ENCODE measurements at regions not wholly inside any gene's neighbourhood (a gene's known extent, or its start where the extent isn't known, plus 50 kb on each side); places are given as distances from the start of the nearest gene placed in this dataset.
"Not testable (repeated sequence)": the region's sequence is repeated elsewhere in the genome, so short reads cannot be mapped to it uniquely, and the experiment has no call there.

DNA sequence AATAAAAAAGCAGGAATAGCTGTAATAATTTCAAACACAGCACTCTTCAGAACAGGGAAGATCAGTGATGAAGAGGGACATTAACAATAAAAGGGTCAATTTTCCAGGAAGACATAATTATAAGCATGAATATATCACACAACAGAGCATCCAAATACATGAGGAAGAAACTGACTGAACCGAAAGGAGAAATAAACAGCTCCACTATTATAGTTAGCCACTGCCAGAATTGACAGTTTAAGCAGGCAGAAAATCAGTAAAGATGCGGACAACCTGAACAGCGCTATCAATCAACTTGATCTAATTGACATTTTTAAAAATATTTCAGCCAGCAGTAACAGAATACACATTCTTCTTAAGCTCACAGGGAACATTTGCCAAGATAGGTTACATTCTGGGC lies 89.1 kb downstream of the MED10 start:
- ATAC-seq (replicated peaks; ENCODE audit: extremely low read depth, poor library complexity, severe bottlenecking) (no peak), DNase-seq (ENCODE audit: low spot score in 2 of 2) (no peak)
- no peaks in the 10 kb centered on the region for H3K9me3 Mint-ChIP-seq
- H3K27ac Mint-ChIP-seq (ENCODE audit: low read depth): no peak overlapping the region
- H3K36me3 Mint-ChIP-seq (ENCODE audit: insufficient read depth): no peaks in the 10 kb centered on the region
- H3K27me3 Mint-ChIP-seq: peaks cover 11% of the 10 kb centered on the region
- H3K4me3 Mint-ChIP-seq: no peak overlapping the region
- no peaks in the 10 kb centered on the region for H3K4me1 Mint-ChIP-seq

DNA sequence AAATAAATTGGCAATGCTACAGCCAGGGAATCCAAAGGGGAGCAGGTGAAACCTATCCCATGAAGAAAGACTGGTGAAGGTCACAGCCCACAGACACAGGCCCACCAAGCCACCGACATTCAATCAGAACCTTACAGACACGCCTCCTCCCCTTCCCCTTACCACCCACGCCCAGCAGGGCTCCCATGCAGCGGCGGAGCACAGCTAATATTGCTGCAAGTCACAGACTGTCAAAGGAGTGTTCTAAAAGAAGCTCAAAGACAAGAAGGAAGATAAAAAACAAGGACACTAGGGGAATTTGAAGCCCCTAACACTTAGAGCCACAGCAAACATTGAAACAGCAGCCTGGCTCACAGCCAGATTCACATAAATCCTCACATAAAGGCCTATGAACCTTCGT lies 91.2 kb downstream of the MED10 start:
- Mint-ChIP-seq H3K36me3 (ENCODE audit: insufficient read depth) (no peaks in the 10 kb centered on the region), H3K27ac (ENCODE audit: low read depth) (no peak overlapping the region), H3K9me3 (no peaks in the 10 kb centered on the region), H3K4me1 (no peaks in the 10 kb centered on the region), H3K4me3 (no peak overlapping the region), H3K27me3 (peaks cover 15% of the 10 kb centered on the region)
- ATAC-seq (replicated peaks; ENCODE audit: extremely low read depth, poor library complexity, severe bottlenecking): no peak
- no peak for DNase-seq (ENCODE audit: low spot score in 2 of 2)

DNA sequence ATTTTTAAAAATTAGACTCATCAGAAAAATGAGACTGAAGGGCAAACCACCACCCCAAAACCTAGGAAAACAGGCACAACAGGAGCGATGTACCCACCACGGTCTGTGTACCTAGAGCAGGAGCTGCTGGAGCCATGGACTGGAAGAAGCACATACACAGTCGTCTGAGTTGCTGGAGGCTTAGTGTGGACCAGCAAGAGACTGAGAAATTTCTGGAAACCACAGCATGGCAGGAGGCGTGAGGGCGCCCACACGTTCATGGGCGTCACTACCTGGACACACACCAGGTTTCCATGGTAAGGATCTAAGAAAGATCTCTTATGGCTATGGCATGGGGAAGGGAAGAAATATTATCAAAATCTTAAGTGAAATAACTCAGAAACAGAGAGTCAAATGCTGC lies 91.9 kb downstream of the MED10 start:
- ATAC-seq (replicated peaks; ENCODE audit: extremely low read depth, poor library complexity, severe bottlenecking): no peak
- Mint-ChIP-seq H3K27ac (ENCODE audit: low read depth) (no peak overlapping the region), H3K4me3 (no peak overlapping the region), H3K9me3 (no peaks in the 10 kb centered on the region), H3K27me3 (peaks cover 16% of the 10 kb centered on the region), H3K36me3 (ENCODE audit: insufficient read depth) (no peaks in the 10 kb centered on the region), H3K4me1 (no peaks in the 10 kb centered on the region)
- no peak for DNase-seq (ENCODE audit: low spot score in 2 of 2)

DNA sequence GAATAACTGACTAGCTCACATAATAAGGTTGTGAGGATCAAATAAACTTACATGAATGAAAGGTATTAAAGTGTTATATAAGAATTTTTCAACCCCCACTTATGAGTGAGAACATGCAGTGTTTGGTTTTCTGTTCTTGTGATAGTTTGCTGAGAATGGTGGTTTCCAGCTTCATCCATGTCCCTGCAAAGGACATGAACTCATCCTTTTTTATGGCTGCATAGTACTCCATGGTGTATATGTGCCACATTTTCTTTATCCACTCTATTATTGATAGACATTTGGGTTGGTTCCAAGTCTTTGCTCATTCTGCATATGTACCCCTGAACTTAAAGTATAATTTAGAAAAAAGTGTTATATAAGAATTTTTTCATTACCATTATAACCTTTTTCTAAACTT lies 93.9 kb downstream of the MED10 start:
- H3K4me3 Mint-ChIP-seq; H3K27ac Mint-ChIP-seq (ENCODE audit: low read depth); H3K9me3 Mint-ChIP-seq; DNase-seq (ENCODE audit: low spot score in 2 of 2); H3K4me1 Mint-ChIP-seq; ATAC-seq (replicated peaks; ENCODE audit: extremely low read depth, poor library complexity, severe bottlenecking); H3K36me3 Mint-ChIP-seq (ENCODE audit: insufficient read depth): not testable (repeated sequence)
- peaks cover 35% of the 10 kb centered on the region for H3K27me3 Mint-ChIP-seq

DNA sequence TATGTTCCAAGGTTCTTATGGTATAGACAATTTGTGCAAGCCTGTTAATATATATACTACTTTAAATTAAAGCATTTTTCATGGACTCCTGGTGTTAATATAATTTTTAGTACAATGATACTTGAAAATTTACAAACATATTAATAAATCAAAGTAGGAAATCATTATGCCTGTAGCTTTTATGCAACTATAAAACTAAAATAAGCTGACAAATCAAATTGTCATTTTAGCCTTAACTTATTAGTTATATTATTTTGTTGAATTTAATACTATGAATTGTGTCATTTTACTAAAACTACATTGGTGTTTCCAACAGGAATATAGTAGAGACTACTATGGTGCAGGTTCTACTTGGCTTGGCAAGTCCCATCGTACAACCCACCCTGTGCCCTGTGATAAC lies 96.0 kb downstream of the MED10 start:
- H3K9me3 Mint-ChIP-seq: no peaks in the 10 kb centered on the region
- no peak overlapping the region for H3K4me3 Mint-ChIP-seq
- H3K4me1 Mint-ChIP-seq: no peaks in the 10 kb centered on the region
- DNase-seq (ENCODE audit: low spot score in 2 of 2) (no peak), ATAC-seq (replicated peaks; ENCODE audit: extremely low read depth, poor library complexity, severe bottlenecking) (no peak)
- peaks cover 41% of the 10 kb centered on the region for H3K27me3 Mint-ChIP-seq
- no peak overlapping the region for H3K27ac Mint-ChIP-seq (ENCODE audit: low read depth)
- no peaks in the 10 kb centered on the region for H3K36me3 Mint-ChIP-seq (ENCODE audit: insufficient read depth)

DNA sequence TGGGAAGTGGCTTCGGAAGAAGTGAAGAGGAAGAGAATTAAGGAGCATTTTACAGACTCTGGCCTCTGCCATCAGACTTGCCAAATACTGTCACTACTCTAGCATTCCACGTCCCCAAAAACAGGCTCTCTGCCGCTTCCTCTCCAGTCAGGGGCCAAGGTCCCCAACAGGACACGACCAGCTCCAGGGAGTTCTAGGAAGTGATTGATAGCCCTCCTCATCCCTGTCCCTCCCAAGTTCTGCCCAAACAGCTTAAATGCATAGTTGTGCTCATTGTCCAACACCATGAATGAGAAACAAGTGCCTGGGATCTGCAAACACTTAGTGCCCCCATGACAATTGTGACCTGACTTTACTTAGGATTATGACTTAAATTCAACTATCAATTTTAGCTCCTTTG lies 96.5 kb downstream of the MED10 start:
- Mint-ChIP-seq H3K4me3 (no peak overlapping the region), H3K9me3 (no peaks in the 10 kb centered on the region), H3K36me3 (ENCODE audit: insufficient read depth) (no peaks in the 10 kb centered on the region), H3K4me1 (no peaks in the 10 kb centered on the region), H3K27ac (ENCODE audit: low read depth) (no peak overlapping the region), H3K27me3 (peaks cover 41% of the 10 kb centered on the region)
- ATAC-seq (replicated peaks; ENCODE audit: extremely low read depth, poor library complexity, severe bottlenecking) (no peak), DNase-seq (ENCODE audit: low spot score in 2 of 2) (no peak)

DNA sequence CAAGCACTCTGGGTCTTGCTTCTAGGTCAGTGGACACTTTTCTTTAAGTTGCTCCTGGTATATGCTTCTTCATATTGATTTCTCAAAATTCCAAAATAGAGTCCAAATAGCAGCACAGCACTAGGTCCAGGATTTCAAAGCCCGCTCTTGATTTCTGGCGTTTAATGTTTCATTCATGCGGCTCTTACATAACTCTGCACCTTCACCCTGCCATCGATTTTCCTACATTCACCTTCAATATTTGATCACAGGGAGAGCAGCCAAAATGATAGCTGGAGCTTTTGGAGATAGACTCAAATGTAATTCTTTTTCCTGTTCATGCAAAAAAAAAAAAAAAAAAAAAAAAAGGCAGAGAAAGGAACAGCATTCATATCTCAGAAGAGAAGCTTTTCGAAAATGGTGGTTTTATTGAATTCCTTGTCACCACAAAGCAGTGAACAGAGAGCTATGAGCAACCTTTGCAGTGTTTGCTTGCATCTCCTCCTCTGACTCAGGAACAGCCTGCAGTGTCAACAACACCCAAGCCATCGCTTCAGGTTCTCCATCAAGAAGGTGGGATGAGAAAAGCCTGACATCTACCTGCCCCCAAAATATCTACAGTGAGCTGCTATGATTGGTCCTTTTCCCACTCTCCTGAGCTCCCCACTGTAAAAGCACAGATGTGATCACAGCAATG lies 97.8 kb downstream of the MED10 start:
- Mint-ChIP-seq H3K27me3 (peaks cover 45% of the 10 kb centered on the region), H3K36me3 (ENCODE audit: insufficient read depth) (no peaks in the 10 kb centered on the region), H3K4me3 (no peak overlapping the region), H3K4me1 (no peaks in the 10 kb centered on the region), H3K27ac (ENCODE audit: low read depth) (no peak overlapping the region), H3K9me3 (no peaks in the 10 kb centered on the region)
- ATAC-seq (replicated peaks; ENCODE audit: extremely low read depth, poor library complexity, severe bottlenecking): no peak
- no peak for DNase-seq (ENCODE audit: low spot score in 2 of 2)

DNA sequence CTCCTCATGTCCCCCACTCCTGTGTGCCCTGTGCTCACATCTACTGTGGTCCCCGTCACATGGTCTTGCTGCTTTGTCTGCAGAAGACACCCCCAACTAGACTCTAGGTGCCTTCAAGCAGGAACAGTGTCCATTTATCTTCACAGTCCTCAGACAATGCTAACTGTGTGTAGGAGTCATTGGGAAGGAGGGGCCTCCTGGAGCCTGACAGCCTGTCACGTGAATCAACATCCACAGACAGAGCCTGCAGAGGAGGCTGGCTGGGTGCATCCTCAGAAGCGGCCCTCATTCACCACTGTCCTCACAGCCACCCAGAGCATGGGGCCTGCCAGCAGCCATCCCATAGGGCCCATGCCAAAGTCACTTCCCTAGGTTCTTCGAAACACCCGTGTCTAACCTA lies 98.7 kb downstream of the MED10 start:
- ATAC-seq (replicated peaks; ENCODE audit: extremely low read depth, poor library complexity, severe bottlenecking): no peak
- no peak for DNase-seq (ENCODE audit: low spot score in 2 of 2)
- Mint-ChIP-seq H3K27me3 (peaks cover 48% of the 10 kb centered on the region), H3K9me3 (no peaks in the 10 kb centered on the region), H3K36me3 (ENCODE audit: insufficient read depth) (no peaks in the 10 kb centered on the region), H3K4me3 (no peak overlapping the region), H3K4me1 (no peaks in the 10 kb centered on the region), H3K27ac (ENCODE audit: low read depth) (no peak overlapping the region)

DNA sequence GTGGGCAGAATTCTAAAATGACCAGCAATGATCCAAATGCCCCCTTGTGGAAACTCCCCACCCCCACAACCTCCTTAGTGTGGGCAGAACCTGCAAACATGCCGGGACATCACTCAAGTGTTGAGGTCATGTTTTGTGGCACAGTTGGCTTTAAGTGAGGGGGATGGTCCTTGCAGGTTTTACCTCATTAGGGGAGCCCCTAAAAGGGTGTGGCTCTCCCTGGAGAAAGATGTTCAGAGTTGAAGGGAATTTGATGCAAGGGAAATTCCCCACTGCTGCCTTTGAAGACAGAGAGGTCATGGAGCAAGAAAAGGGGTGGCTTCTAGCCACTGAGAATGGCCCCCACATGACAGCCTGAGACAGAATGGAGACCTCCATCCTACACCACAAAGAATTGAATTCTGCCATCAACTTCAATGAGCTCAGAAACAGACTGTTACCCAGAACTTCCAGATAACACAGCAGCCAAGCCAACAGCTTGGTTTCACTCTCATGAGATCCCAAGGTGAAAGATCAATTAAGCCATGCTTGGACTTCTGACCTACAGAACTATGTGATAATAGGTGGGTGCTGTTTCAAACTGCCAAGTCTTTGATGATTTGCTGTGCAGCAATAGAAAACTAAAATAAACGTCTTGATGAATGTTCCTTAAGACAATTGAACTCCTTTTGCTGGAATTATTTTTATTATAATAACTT lies 103.4 kb downstream of the MED10 start:
- ATAC-seq (replicated peaks; ENCODE audit: extremely low read depth, poor library complexity, severe bottlenecking): no peak

DNA sequence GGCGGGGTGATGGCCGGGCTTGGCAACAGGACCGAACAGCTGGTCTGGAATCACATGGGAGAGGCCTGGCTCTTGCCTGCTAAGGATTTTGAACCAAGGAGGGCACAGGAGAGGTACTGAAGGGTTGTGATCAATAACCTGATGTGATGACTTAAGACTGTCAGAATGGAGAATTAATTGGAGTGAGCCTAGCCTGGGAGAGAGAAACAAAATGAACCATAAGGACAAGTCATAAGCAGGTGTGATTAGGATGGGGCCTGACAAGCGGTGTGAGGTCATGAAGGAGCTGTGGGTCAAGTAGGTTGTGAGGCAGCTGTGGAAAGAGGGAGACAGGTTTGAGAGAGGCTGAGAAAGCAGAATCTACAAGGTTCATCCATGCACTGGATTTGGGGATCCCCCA lies 104.6 kb downstream of the MED10 start:
- ATAC-seq (replicated peaks; ENCODE audit: extremely low read depth, poor library complexity, severe bottlenecking): no peak
- H3K36me3 Mint-ChIP-seq (ENCODE audit: insufficient read depth): no peaks in the 10 kb centered on the region
- H3K27ac Mint-ChIP-seq (ENCODE audit: low read depth): no peak overlapping the region
- no peaks in the 10 kb centered on the region for H3K9me3 Mint-ChIP-seq
- H3K27me3 Mint-ChIP-seq: peaks cover 43% of the 10 kb centered on the region
- DNase-seq (ENCODE audit: low spot score in 2 of 2): no peak
- H3K4me3 Mint-ChIP-seq: no peak overlapping the region
- H3K4me1 Mint-ChIP-seq: no peaks in the 10 kb centered on the region

More for the DNA sequence above, 103.4 kb downstream of the MED10 start:
- H3K4me3 Mint-ChIP-seq: no peak overlapping the region
- peaks cover 54% of the 10 kb centered on the region for H3K27me3 Mint-ChIP-seq
- no peak for DNase-seq (ENCODE audit: low spot score in 2 of 2)
- H3K4me1 Mint-ChIP-seq: no peaks in the 10 kb centered on the region
- H3K36me3 Mint-ChIP-seq (ENCODE audit: insufficient read depth): no peaks in the 10 kb centered on the region
- no peaks in the 10 kb centered on the region for H3K9me3 Mint-ChIP-seq
- no peak overlapping the region for H3K27ac Mint-ChIP-seq (ENCODE audit: low read depth)

DNA sequence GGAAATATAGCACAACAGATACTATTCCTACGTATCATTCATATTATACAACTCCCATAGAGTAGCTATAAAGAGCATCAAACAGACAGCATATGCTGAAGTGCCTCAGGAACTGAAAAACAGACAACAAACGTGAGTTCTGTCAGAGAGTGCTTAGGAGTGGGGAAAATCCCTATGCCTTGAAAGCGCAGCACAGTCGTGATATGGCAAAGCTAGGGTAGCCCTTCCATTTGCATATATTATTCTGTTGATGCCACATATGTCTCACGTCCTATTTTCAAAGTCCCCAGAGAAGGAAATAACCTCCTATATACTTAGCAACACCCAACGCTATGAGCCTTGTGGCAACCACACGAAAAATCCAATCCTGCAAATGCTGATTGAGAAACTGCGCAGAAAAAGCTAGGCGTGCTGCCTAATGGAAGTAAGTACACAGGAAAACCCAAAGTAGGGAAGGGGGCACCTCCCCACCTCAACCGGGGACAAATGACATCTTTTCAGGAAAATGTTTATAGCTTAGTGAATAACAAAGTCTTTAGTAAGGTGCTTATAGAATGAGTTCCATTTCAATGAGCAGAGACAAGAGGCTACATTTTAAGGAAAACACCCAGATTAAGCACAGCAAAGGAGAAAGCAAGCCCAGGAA lies 105.1 kb downstream of the MED10 start:
- Mint-ChIP-seq H3K27ac (ENCODE audit: low read depth) (no peak overlapping the region), H3K9me3 (no peaks in the 10 kb centered on the region), H3K4me1 (no peaks in the 10 kb centered on the region), H3K4me3 (no peak overlapping the region), H3K27me3 (peaks cover 43% of the 10 kb centered on the region), H3K36me3 (ENCODE audit: insufficient read depth) (no peaks in the 10 kb centered on the region)
- no peak for ATAC-seq (replicated peaks; ENCODE audit: extremely low read depth, poor library complexity, severe bottlenecking)
- no peak for DNase-seq (ENCODE audit: low spot score in 2 of 2)

DNA sequence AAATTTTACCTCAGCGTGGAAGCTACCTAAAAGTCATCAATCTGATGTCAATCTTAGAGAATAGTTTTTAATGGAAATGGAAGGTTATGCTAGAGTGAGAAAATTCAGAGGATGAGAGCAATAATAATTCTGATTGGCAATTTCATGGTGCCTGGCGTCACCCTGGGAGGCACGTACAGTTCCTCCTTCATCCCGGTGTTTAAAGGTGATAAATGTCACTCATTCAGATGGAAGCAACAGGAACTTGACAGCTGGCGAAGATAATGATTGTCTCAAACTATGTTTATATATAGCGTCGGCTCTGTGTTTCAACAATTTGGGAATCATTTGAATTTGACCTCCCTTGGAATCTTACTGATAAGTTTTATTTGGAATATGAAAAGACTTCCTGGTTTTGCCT lies 108.4 kb downstream of the MED10 start:
- no peak overlapping the region for H3K27ac Mint-ChIP-seq (ENCODE audit: low read depth)
- DNase-seq (ENCODE audit: low spot score in 2 of 2): no peak
- H3K4me3 Mint-ChIP-seq: no peak overlapping the region
- no peak for ATAC-seq (replicated peaks; ENCODE audit: extremely low read depth, poor library complexity, severe bottlenecking)
- no peaks in the 10 kb centered on the region for H3K9me3 Mint-ChIP-seq
- peaks cover 36% of the 10 kb centered on the region for H3K27me3 Mint-ChIP-seq
- no peaks in the 10 kb centered on the region for H3K4me1 Mint-ChIP-seq
- H3K36me3 Mint-ChIP-seq (ENCODE audit: insufficient read depth): no peaks in the 10 kb centered on the region

DNA sequence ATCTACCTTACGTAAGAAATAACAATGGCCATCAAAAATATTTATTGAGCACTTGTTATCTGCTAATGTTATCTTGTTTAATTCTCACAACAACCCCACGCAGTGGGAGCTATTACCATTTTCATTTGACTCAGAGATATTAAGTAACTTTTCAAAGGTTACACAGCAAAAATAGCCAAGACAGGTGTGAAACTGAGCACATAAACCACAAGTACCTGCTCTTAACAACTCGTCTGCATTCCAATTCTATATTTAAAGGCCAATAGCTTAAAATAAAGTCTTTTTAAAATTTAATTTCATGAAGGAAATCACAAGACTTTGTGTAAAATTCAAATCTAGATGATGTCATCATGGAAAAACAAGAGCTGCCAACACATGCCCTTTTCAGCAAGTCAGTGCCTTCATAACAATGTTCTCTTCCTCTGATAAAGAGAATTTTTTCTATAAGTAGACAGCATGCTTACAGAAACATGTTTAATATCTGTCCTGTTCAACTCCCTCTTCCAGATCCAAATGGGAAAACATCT lies 111.6 kb downstream of the MED10 start:
- H3K4me3 Mint-ChIP-seq: no peak overlapping the region
- no peak overlapping the region for H3K27ac Mint-ChIP-seq (ENCODE audit: low read depth)
- H3K27me3 Mint-ChIP-seq: peaks cover 18% of the 10 kb centered on the region
- no peaks in the 10 kb centered on the region for H3K4me1 Mint-ChIP-seq
- H3K9me3 Mint-ChIP-seq: no peaks in the 10 kb centered on the region
- H3K36me3 Mint-ChIP-seq (ENCODE audit: insufficient read depth): no peaks in the 10 kb centered on the region
- DNase-seq (ENCODE audit: low spot score in 2 of 2) (no peak), ATAC-seq (replicated peaks; ENCODE audit: extremely low read depth, poor library complexity, severe bottlenecking) (no peak)

All from central memory CD8-positive, alpha-beta T cell (primary cell).